SK-N-MC (cell line): ENCODE measurements at regions not wholly inside any gene's neighbourhood (a gene's known extent, or its start where the extent isn't known, plus 50 kb on each side); places are given as distances from the start of the nearest gene placed in this dataset.

ENCODE experiments used
- DNase-seq: peaks from one replicate; pipeline ENCODE4 v3.0.0-alpha.2; 2011; ENCODE audit warnings: low read depth, low spot score
- H3K27ac ChIP-seq: fragments of 200-600 bp; sonication (generic); 2 replicates; pipeline ENCODE4 v1.5.1; 2016; ENCODE audit warnings: mixed run types
- H3K36me3 ChIP-seq: fragments of 200-600 bp; sonication (generic); 2 replicates; pipeline ENCODE4 v1.6.1; 2017; ENCODE audit warnings: antibody characterized with exemption, low read length, mixed read lengths; ENCODE audit not compliant: insufficient read depth
- H3K4me3 ChIP-seq: fragments of 200-600 bp; sonication (generic); 2 replicates; pipeline ENCODE4 v1.5.1; 2016
- H3K9ac ChIP-seq: fragments of 200-600 bp; sonication (generic); 2 replicates; pipeline ENCODE4 v1.8.0; 2017; ENCODE audit warnings: mixed run types, mixed read lengths; ENCODE audit not compliant: insufficient read length
- H3K9me3 ChIP-seq: fragments of 200-600 bp; sonication (generic); 2 replicates; pipeline ENCODE4 v1.6.1; 2017; ENCODE audit warnings: low read depth, mild to moderate bottlenecking, antibody characterized with exemption, low read length, moderate library complexity, mixed read lengths
- EZH2 ChIP-seq: fragments of 200-600 bp; sonication (generic); IDR thresholded peaks from one replicate; pipeline ENCODE4 v1.6.1; 2017; ENCODE audit warnings: antibody characterized with exemption
- FOXP2 ChIP-seq: optimal IDR thresholded peaks from 2 replicates; pipeline ENCODE3; 2011; ENCODE audit warnings: mild to moderate bottlenecking, moderate library complexity; ENCODE audit not compliant: insufficient read depth; ENCODE audit errors: extremely low read length, control extremely low read depth
- POLR2AphosphoS5 ChIP-seq: IDR thresholded peaks from 2 replicates; pipeline ENCODE4 v1.6.1; 2012; ENCODE audit warnings: mild to moderate bottlenecking, low read depth, low read length, borderline replicate concordance

DNA sequence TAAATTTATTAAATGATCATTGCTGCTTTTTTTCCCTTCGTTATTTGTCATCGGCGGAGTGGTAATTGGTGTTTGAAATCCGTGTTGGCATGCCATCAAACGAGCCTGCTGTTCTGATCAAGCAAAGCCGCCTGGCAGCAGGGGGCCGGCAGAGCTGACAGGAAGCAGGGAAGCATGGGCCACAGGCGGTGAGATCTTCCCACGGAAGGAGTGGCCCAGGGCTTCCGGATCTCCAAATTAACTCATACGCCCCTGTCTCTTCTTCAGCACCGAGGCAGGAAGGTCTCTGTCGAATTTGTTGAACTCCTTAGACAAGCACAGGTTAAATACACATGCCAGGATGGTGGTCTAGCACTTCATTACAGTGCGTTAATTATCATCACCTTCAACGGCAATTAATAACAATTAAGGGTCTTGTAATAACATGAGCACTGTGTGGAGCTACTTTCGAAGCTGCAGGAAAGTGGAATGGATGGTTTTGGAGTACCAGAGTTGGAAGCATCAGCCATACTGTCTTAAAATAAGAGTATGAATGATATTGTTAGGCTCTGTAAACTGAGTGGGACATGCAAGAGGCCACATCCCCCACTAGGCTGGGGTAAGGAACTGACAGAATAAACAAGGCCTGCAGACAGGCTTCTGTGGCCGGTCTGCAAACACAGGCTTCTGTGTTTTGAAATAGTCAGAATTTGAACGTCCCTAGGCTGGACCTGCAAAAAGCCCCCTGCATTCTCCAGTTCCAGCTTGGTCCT is 199.4 kb upstream of the DAB1 start:
- Histone ChIP-seq H3K27ac (peak overlapping the region; percentile 81), H3K36me3 (no peaks in the 10 kb centered on the region), H3K9ac (peak overlapping the region; percentile 47), H3K9me3 (no peaks in the 10 kb centered on the region), H3K4me3 (peak overlapping the region; percentile 61)
- peak; percentile 51 for DNase-seq
- TF ChIP-seq POLR2AphosphoS5 (peak; percentile 20; the same call in 1 of the 2 replicates), FOXP2 (no peak)

GRCh38 chr1:57621776-57622175 is 197.9 kb upstream of the DAB1 start:
- TF ChIP-seq EZH2 (no peak), POLR2AphosphoS5 (no peak), FOXP2 (no peak)
- H3K4me3 ChIP-seq = no peak overlapping the region
- no peak for DNase-seq
- no peak overlapping the region for H3K9ac ChIP-seq
- no peak overlapping the region for H3K27ac ChIP-seq
- H3K36me3 ChIP-seq = no peaks in the 10 kb centered on the region
- H3K9me3 ChIP-seq = no peaks in the 10 kb centered on the region

GRCh38 chr1:57620605-57621004 is 196.7 kb upstream of the DAB1 start:
- H3K9me3 ChIP-seq = no peaks in the 10 kb centered on the region
- H3K27ac ChIP-seq = no peak overlapping the region
- H3K9ac ChIP-seq = no peak overlapping the region
- TF ChIP-seq EZH2 = no peak
- no peak for TF ChIP-seq POLR2AphosphoS5
- TF ChIP-seq FOXP2 = no peak
- no peak overlapping the region for H3K4me3 ChIP-seq
- H3K36me3 ChIP-seq = no peaks in the 10 kb centered on the region
- DNase-seq = no peak

- no peaks in the 10 kb centered on the region for H3K9me3 ChIP-seq
- no peak overlapping the region for H3K27ac ChIP-seq
- H3K4me3 ChIP-seq = no peak overlapping the region
- no peaks in the 10 kb centered on the region for H3K36me3 ChIP-seq
- no peak overlapping the region for H3K9ac ChIP-seq
- no peak for DNase-seq
- TF ChIP-seq POLR2AphosphoS5 (no peak), EZH2 (no peak), FOXP2 (no peak)
Observed at GRCh38 chr1:57616921-57617320, 193.1 kb upstream of the DAB1 start.

DNA sequence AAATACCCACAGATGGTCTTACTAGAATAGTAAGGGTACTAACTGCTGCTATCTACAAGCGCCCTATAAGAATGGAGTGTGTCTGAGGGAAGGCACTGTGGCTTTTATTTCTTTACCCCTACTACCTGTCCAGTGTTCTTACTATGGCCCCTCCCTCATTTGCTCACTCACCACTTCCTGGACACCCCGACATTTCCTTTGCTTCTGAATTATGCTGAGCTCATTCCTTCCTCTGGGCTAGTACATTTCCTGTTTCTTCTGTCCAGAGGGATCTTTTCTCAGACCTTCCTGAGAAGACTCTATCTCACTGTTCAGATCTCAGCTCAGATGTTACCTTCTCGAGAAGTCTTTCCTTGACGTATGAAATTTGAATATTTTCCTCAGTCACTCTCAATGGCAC is 192.1 kb upstream of the DAB1 start:
- Histone ChIP-seq H3K27ac (no peak overlapping the region), H3K9me3 (no peaks in the 10 kb centered on the region), H3K9ac (no peak overlapping the region), H3K4me3 (no peak overlapping the region), H3K36me3 (no peaks in the 10 kb centered on the region)
- DNase-seq = no peak
- TF ChIP-seq POLR2AphosphoS5 (no peak), EZH2 (no peak), FOXP2 (no peak)

DNA sequence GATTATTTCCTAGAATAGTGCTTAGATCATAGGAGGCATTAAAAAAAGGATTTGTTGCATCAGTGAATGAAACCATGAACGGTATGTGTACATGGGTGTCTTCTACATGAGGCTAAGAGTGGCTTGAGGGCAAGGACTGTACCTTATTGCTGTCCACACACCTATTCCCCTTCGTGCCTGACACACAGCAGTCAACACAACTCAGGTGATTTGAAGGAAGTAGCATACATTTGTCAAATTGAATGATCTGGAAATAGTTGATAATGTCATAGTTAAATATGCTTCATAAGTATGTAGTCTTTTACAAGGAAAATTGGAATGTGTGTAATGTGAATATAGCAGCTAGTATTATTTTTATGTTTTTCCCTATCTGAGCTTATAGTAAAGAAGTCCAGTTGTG is 189.0 kb upstream of the DAB1 start:
- Histone ChIP-seq H3K9ac (no peak overlapping the region), H3K36me3 (no peaks in the 10 kb centered on the region), H3K27ac (no peak overlapping the region), H3K4me3 (no peak overlapping the region), H3K9me3 (no peaks in the 10 kb centered on the region)
- no peak for DNase-seq
- no peak for TF ChIP-seq FOXP2
- TF ChIP-seq POLR2AphosphoS5 = no peak
- TF ChIP-seq EZH2 = no peak

DNA sequence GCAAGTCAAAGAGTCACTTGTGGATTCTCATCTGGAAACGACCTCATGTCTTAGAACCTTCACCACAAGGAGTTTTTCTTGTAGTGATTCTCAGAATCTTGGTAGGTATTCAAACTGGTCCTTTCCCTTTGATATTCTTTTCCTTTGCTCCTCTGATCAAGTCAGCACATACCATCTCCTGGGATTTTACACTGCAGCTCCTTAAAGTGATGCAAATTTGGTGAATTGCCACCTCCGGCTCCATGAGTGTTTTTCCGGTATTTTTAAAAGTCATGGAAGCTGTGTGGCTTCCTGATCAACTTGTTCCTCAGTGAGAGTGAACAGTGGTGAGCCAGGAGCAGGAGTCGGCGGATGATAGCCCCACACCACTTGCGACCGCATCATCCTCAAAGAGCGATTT is 182.1 kb upstream of the DAB1 start:
- no peak for DNase-seq
- no peaks in the 10 kb centered on the region for H3K36me3 ChIP-seq
- TF ChIP-seq POLR2AphosphoS5 (no peak), FOXP2 (no peak), EZH2 (no peak)
- H3K9me3 ChIP-seq = no peaks in the 10 kb centered on the region
- H3K27ac ChIP-seq = no peak overlapping the region
- H3K4me3 ChIP-seq = no peak overlapping the region
- no peak overlapping the region for H3K9ac ChIP-seq

DNA sequence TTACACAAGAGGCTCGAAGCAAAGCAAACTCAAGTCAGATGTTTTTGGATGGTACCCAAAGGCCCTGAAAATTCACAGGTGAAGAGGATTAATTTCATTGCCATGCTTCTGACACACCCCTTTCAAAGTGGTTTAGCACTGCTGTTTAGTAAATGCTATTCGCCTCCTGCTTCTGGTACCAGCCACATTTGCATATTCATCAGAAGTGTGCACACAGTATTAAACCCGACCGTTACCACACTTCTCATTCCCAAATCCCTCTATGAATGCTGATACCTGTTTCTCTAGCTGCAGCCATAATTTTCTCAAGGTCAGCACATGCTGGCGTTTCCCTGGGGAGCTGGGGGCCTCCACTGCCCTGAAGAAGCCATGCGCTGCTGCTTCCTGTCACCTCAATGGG is 179.8 kb upstream of the DAB1 start:
- DNase-seq = no peak
- no peak overlapping the region for H3K4me3 ChIP-seq
- no peaks in the 10 kb centered on the region for H3K9me3 ChIP-seq
- no peak for TF ChIP-seq FOXP2
- no peak for TF ChIP-seq EZH2
- no peak for TF ChIP-seq POLR2AphosphoS5
- H3K27ac ChIP-seq = no peak overlapping the region
- H3K36me3 ChIP-seq = no peaks in the 10 kb centered on the region
- H3K9ac ChIP-seq = no peak overlapping the region

- Histone ChIP-seq H3K4me3 (no peak overlapping the region), H3K27ac (no peak overlapping the region), H3K9ac (no peak overlapping the region)
Observed at GRCh38 chr1:57600424-57600823, 176.6 kb upstream of the DAB1 start.

More at GRCh38 chr1:57600424-57600823, 176.6 kb upstream of the DAB1 start:
- DNase-seq = no peak
- TF ChIP-seq POLR2AphosphoS5 (no peak), EZH2 (no peak), FOXP2 (no peak)
- H3K9me3 ChIP-seq = no peaks in the 10 kb centered on the region
- no peaks in the 10 kb centered on the region for H3K36me3 ChIP-seq
